Esophagus muscularis mucosa (tissue), 4 donors: ENCODE measurements at regions not wholly inside any gene's neighbourhood (a gene's known extent, or its start where the extent isn't known, plus 50 kb on each side); places are given as distances from the start of the nearest gene placed in this dataset.

Source experiments
- EP300 ChIP-seq: sonication (generic); formaldehyde crosslinking; IDR thresholded peaks from one replicate; pipeline ENCODE4 v1.6.1; 2017; ENCODE audit warnings: antibody characterized with exemption
- POLR2A ChIP-seq: fragments of 450-650 bp; IDR thresholded peaks from one replicate; pipeline ENCODE4 v1.6.1; 2017; ENCODE audit warnings: antibody characterized with exemption, moderate library complexity, mild to moderate bottlenecking, low read depth
- POLR2AphosphoS5 ChIP-seq, 2 donors: sonication (generic); formaldehyde crosslinking; IDR thresholded peaks; one replicate each; pipeline ENCODE4 v1.6.1; 2017; ENCODE audit warnings: antibody characterized with exemption in 2 of 2
- TF ChIP-seq, protein P1 (sequence below), 3 experiments: fragments of 200-600 bp in 2 of 3; fragments of 450-650 bp in 1 of 3; sonication (generic) in 2 of 3; IDR thresholded peaks; one replicate each; pipeline ENCODE4 v1.5.1; 2017 to 2019; ENCODE audit warnings: antibody characterized with exemption in 3 of 3, mild to moderate bottlenecking in 2 of 3, moderate library complexity in 1 of 3

DNA sequence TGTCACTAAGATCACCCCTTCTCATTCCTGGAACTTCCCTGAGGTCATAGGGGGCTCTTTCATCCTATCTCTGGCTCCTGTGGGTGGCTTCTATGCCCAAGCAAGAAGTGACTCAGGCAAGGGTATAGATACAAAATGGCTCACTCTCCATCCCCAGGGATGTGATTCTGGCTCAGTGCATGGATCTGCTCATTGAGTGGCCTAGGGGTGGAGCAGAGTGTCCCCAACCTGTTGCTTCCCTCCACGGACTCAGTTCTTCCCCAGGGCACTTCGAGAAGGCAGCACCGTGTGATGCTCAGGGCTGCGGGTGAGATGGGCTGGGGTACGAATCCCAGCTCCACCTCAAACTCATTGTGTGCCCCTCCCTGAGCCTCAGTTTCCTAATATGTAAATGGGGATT is 136.4 kb downstream of the PTPRS start:
- TF ChIP-seq, protein P1, sequence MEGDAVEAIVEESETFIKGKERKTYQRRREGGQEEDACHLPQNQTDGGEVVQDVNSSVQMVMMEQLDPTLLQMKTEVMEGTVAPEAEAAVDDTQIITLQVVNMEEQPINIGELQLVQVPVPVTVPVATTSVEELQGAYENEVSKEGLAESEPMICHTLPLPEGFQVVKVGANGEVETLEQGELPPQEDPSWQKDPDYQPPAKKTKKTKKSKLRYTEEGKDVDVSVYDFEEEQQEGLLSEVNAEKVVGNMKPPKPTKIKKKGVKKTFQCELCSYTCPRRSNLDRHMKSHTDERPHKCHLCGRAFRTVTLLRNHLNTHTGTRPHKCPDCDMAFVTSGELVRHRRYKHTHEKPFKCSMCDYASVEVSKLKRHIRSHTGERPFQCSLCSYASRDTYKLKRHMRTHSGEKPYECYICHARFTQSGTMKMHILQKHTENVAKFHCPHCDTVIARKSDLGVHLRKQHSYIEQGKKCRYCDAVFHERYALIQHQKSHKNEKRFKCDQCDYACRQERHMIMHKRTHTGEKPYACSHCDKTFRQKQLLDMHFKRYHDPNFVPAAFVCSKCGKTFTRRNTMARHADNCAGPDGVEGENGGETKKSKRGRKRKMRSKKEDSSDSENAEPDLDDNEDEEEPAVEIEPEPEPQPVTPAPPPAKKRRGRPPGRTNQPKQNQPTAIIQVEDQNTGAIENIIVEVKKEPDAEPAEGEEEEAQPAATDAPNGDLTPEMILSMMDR (IDR thresholded peaks at IDR 0.05): no peak
- no peak for TF ChIP-seq POLR2A
- TF ChIP-seq EP300: no peak
- TF ChIP-seq POLR2AphosphoS5 (IDR thresholded peaks at IDR 0.05): no peak
